ENCODE measurements at regions not wholly inside any gene's neighbourhood (a gene's known extent, or its start where the extent isn't known, plus 50 kb on each side); places are given as distances from the start of the nearest gene placed in this dataset.

DNA sequence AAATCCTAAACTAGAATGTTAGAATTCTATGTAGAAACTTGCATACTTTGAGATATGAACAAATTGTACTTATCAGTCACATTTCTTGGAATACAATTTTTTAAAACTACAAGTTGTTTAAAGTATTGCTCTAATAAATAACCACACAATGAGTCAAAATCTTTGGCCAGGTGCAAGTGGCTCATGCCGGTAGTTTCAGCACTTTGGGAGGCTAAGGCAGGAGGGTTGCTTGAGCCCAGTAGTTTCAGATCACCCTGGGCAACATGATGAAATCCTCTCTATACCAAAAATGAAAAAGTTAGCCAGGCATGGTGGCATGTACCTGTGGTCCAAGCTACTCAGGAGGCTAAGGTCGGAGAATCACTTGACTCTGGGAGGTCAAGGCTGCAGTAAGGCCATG lies 257.8 kb downstream of the COX7C start:
- Histone ChIP-seq H3K4me1 (no peaks in the 10 kb centered on the region), H3K27ac (no peak overlapping the region), H3K4me3 (no peak overlapping the region), H3K36me3 (no peaks in the 10 kb centered on the region), H3K9me3 (no peaks in the 10 kb centered on the region), H3K27me3 (no peaks in the 10 kb centered on the region)
- TF ChIP-seq CTCF (IDR thresholded peaks at IDR 0.05), result no peak
- no peak for TF ChIP-seq POLR2A (IDR thresholded peaks at IDR 0.05)
- TF ChIP-seq EP300 (IDR thresholded peaks at IDR 0.05), result no peak
- 86 to 89% methylated on average over 2 of the region's 2 CpGs for WGBS, 2 donors
- DNase-seq (ENCODE audit: low spot score in 2 of 2), result no peak

DNA sequence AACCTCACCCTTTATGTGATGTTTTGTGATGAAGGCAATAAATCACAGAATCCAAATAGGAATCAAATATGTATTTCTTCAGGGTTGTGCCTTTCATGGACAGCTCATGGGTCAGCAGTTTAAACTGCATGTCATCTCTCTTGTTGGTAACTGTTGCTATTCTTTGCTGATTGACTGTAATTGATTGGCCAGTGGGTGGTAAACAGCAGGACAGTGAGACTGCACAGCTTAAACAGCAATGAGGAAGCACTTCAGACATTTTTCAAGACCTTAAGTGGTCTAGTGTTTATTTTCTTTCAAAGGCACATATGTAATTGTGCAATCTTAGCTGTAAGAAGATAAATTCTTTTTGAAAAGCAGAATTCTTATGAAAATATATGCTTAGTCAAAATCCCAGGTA lies 260.5 kb downstream of the COX7C start:
- H3K4me3 ChIP-seq, result no peak overlapping the region
- H3K27me3 ChIP-seq, result no peaks in the 10 kb centered on the region
- H3K9me3 ChIP-seq, result no peaks in the 10 kb centered on the region
- H3K4me1 ChIP-seq, result no peaks in the 10 kb centered on the region
- no peak for DNase-seq (ENCODE audit: low spot score in 2 of 2)
- TF ChIP-seq EP300 (IDR thresholded peaks at IDR 0.05), result no peak
- no peak for TF ChIP-seq POLR2A (IDR thresholded peaks at IDR 0.05)
- H3K36me3 ChIP-seq, result no peaks in the 10 kb centered on the region
- no peak overlapping the region for H3K27ac ChIP-seq

DNA sequence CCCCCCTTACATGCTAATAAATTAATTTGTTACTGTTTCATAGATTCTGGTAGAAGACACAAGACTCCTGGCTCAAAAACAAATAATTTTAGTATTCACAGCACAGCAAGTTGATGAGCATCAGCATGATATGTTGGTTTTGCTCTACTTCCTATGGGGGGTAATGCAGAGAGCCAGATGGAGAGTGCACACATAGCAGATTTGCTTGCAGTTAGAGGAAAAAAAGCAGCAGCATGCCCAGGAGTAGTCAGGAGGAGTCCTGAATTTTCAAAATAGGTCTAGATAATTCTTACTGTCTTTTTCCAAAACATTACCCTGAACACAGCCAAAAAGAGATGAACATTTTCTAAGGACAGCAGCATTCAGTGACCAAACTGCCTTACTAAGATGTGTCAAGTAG lies 261.3 kb downstream of the COX7C start:
- Histone ChIP-seq H3K27ac (no peak overlapping the region), H3K9me3 (no peaks in the 10 kb centered on the region), H3K4me1 (no peaks in the 10 kb centered on the region), H3K27me3 (no peaks in the 10 kb centered on the region), H3K36me3 (no peaks in the 10 kb centered on the region), H3K4me3 (no peak overlapping the region)
- no peak for DNase-seq (ENCODE audit: low spot score in 2 of 2)
- TF ChIP-seq CTCF (IDR thresholded peaks at IDR 0.05), result no peak
- TF ChIP-seq POLR2A (IDR thresholded peaks at IDR 0.05), result no peak

GRCh38 chr5:86880344-86880743 lies 262.6 kb downstream of the COX7C start:
- H3K4me3 ChIP-seq, result no peak overlapping the region
- no peak overlapping the region for H3K27ac ChIP-seq
- WGBS, 2 donors, result 59% methylated on average over 4 of the region's 4 CpGs
- H3K4me1 ChIP-seq, result no peaks in the 10 kb centered on the region
- no peaks in the 10 kb centered on the region for H3K9me3 ChIP-seq
- no peaks in the 10 kb centered on the region for H3K27me3 ChIP-seq
- H3K36me3 ChIP-seq, result no peaks in the 10 kb centered on the region
- TF ChIP-seq EP300 (IDR thresholded peaks at IDR 0.05) (no peak), CTCF (IDR thresholded peaks at IDR 0.05) (no peak), POLR2A (IDR thresholded peaks at IDR 0.05) (no peak)
- DNase-seq (ENCODE audit: low spot score in 2 of 2), result no peak

GRCh38 chr5:86880785-86881492 lies 263.2 kb downstream of the COX7C start:
- H3K4me3 ChIP-seq, result no peak overlapping the region
- TF ChIP-seq CTCF (IDR thresholded peaks at IDR 0.05) (peak; percentile 25 to 76 (median 54)), EP300 (IDR thresholded peaks at IDR 0.05) (no peak), POLR2A (IDR thresholded peaks at IDR 0.05) (no peak)
- 56 to 64% methylated on average over 3 of the region's 3 CpGs for WGBS, 2 donors
- H3K4me1 ChIP-seq, result peaks cover 0 to 3% (median 0%) of the 10 kb centered on the region in 4 donors
- H3K36me3 ChIP-seq, result no peaks in the 10 kb centered on the region
- DNase-seq (ENCODE audit: low spot score in 2 of 2), result peak in 1 of 2 donors; percentile 15
- H3K27ac ChIP-seq, result no peak overlapping the region
- H3K27me3 ChIP-seq, result no peaks in the 10 kb centered on the region
- no peaks in the 10 kb centered on the region for H3K9me3 ChIP-seq
